ENCODE measurements at regions not wholly inside any gene's neighbourhood (a gene's known extent, or its start where the extent isn't known, plus 50 kb on each side); places are given as distances from the start of the nearest gene placed in this dataset.

DNA sequence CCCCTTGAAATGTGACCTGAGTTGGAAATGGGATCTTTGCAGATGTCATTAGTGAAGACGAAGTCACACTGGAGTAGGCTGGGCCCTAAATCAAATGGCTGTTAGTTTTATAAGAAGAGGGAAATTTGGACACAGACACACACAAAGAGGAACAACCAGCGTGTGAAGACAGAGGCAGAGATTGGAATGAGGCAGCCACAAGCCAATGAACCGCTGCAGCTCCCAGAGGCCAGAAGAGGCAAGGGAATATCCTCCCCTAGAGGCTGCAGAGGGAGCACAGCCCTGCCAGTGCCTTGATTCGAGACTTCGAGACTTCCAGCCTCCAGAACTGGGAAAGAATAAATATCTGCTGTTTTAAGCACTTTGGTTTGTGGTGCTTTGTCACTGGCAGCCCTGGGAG is 484.5 kb downstream of the MN1 start:
- TF ChIP-seq POLR2A (IDR thresholded peaks at IDR 0.05), result no peak
- TF ChIP-seq, protein P1, sequence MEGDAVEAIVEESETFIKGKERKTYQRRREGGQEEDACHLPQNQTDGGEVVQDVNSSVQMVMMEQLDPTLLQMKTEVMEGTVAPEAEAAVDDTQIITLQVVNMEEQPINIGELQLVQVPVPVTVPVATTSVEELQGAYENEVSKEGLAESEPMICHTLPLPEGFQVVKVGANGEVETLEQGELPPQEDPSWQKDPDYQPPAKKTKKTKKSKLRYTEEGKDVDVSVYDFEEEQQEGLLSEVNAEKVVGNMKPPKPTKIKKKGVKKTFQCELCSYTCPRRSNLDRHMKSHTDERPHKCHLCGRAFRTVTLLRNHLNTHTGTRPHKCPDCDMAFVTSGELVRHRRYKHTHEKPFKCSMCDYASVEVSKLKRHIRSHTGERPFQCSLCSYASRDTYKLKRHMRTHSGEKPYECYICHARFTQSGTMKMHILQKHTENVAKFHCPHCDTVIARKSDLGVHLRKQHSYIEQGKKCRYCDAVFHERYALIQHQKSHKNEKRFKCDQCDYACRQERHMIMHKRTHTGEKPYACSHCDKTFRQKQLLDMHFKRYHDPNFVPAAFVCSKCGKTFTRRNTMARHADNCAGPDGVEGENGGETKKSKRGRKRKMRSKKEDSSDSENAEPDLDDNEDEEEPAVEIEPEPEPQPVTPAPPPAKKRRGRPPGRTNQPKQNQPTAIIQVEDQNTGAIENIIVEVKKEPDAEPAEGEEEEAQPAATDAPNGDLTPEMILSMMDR (IDR thresholded peaks at IDR 0.05), result peak in 2 of 6 experiments; percentile 19 to 28

Measured in Peyer's patch (tissue), 4 donors.